GM12874 (cell line): ENCODE measurements at regions not wholly inside any gene's neighbourhood (a gene's known extent, or its start where the extent isn't known, plus 50 kb on each side); places are given as distances from the start of the nearest gene placed in this dataset.

Experiments
- CTCF ChIP-seq: IDR thresholded peaks from 2 replicates; pipeline ENCODE4 v1.5.1; 2011; ENCODE audit warnings: low read depth, mild to moderate bottlenecking, control low read depth, low read length, moderate library complexity; ENCODE audit not compliant: insufficient read depth

- TF ChIP-seq CTCF = no peak
Measured at GRCh38 chr2:180662941-180663471, 317.4 kb upstream of the UBE2E3 start.

GRCh38 chr2:180662521-180662920, 317.9 kb upstream of the UBE2E3 start:
- TF ChIP-seq CTCF = no peak

DNA sequence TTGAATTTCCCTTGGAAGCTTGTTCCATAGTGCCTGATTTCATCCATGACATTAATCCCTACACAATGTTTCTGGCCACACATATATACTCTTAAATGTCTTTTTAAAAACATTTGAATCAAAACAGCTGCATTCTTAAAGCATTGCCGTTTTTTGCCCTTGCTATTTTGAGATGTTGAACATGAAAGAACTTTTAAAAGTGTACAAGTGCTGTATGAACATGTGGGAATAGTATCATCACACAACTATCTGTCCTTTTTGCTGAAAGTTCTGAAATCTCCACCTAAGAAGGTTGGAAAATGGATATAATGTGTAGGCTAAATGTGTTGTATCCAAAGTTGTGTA, 318.7 kb upstream of the UBE2E3 start:
- no peak for TF ChIP-seq CTCF

GRCh38 chr2:180660881-180661685, 319.3 kb upstream of the UBE2E3 start:
- TF ChIP-seq CTCF = no peak

DNA sequence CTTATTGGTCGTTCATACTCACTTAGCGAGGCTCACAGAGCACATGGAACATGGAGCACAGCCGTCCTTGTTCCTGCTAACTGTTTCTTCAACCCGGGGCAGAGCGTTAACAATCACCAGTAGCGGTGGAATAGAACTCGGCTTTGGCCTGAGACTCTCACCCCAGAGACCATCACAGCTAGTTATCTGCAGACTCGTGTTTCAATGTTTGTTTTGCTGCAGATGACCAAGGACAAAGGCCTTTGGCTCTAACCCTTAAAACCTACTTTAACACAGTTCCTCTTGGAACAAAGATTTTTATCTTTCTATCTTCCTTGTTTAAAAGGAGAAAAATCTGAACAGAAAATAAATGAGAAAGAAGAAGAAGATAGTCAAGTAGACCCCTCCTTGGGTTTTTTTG, 320.2 kb upstream of the UBE2E3 start:
- TF ChIP-seq CTCF = no peak

DNA sequence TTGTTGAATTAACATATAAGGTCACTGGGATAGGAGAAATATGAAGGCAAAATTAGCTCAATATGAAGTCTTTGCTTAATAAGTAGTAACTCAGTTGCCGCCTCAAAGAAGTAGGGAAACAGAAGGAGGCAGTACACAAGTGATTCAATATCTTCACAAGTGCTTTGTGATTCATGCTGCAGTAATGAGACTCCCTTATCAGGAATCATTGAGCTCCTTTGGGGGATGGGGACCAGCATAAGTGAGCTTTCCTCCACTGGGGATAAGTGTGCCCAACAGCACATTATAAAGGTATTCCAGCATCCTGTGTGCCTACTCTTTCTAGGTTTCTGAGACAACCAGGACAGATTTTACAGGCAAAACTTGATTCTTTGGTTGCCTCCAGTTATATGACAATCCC, 323.4 kb upstream of the UBE2E3 start:
- no peak for TF ChIP-seq CTCF

GRCh38 chr2:180656455-180656847, 324.0 kb upstream of the UBE2E3 start:
- TF ChIP-seq CTCF = no peak
